HG02852 (cell line): ENCODE measurements at regions not wholly inside any gene's neighbourhood (a gene's known extent, or its start where the extent isn't known, plus 50 kb on each side); places are given as distances from the start of the nearest gene placed in this dataset.

Source experiments
- ATAC-seq: cut with Tn5 transposase; IDR thresholded peaks from one replicate; pipeline ENCODE4 v1.9.1; 2021; ENCODE audit warnings: mild to moderate bottlenecking, moderate library complexity; ENCODE audit not compliant: unreplicated experiment

DNA sequence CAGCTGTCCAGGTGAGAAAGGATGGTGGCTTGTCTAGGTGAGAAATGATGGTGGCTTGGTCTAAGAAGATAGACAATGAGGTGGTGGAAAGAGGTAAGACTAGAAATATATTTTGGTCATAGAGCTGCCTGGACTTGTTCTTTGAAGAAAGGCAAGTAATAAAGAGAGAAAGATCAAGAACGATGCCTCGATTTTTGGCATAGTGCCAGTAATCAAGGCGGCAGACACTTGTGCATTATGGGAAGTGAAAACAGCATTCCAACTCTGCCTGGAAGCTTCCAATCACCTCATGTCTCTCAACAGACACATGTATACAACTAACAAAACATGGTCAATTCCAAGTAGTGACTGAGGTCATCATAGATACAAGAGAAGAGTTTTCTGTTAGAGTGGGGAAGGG is 423.8 kb upstream of the NRP1 start:
- no peak for ATAC-seq

DNA sequence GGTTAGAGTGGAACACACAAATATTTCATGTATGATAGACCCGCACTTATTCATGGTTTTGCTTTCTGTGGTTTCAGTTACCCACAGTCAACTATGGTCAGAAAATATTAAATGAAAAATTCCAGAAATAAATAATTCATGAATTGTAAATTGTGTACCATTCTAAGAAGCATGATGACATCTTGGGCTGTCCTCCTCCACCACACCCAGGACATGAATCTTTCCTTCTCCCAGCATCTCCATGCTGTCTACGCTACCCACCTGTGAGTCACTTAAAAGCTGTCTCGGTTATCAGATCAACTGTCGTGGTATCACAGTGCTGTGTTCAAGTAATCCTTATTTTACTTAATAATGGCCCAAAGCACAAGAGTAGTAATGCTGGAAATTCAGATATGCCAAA is 419.6 kb upstream of the NRP1 start:
- ATAC-seq: no peak

DNA sequence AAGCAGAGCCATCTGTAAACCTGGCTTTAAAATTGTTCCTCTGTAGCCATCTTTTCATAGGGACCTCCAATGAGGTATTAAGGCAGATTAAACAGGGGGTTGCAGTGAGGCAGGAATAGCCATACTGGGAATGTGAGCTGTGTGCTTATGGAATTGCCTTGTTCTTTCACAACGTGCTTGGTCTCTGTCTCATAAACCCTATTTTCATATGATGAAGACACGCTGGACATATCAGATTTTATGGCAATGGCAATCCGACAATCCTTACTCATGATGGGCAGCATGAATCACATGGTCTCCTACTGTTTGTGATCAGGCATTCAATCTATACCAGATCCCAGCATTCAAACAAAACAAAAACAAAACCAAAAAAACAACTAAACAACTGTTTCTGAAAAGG is 418.9 kb upstream of the NRP1 start:
- ATAC-seq: no peak

DNA sequence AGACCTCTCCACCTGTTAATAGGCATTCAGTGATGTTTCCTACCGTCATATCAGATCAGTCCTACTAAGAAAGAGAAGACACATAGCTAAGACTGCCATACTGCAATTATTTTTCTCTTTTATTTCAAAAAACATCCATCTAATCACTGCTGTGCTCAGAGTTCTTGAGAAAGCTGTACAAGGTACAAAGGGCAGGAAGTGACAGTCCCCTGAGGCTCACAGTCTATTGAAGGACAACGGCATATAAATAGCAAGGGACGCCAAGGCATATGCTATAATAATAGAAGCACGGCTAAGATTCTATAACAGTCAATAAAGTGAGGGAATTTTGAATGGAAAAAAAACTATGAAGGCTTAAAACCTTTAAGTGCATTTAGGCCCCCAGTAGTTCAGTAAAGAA is 415.3 kb upstream of the NRP1 start:
- ATAC-seq: no peak

DNA sequence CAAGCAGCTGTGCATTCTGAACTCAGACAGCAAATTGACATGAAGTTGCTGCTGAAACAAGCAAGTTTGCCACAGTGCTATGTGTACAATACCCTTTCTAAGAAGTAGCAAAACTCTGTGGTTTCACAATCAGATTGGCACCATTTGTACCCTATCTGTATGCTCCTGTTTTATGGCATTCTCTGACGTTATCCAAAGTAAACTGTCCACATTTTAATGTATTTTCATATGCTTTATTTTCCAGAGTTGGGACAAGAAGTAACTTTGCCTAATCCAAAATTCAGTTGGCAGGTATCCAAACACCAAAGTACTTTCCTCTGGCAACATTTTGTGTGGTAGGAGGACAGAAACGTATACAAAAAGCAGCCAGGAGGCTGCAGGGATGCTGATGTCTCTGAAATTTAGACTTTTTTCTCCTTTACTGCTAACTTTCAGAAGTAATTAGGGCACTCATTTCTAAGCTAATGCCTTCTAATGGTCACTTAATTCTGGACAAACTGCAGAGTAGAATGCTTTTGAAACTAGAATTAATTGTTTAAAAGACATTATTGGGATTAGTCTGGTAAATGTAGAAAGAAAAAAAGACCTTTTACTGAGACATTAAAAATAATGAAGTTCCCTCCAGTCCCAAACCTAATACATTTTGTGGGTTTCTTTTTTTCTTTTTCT is 414.7 kb upstream of the NRP1 start:
- ATAC-seq: no peak

DNA sequence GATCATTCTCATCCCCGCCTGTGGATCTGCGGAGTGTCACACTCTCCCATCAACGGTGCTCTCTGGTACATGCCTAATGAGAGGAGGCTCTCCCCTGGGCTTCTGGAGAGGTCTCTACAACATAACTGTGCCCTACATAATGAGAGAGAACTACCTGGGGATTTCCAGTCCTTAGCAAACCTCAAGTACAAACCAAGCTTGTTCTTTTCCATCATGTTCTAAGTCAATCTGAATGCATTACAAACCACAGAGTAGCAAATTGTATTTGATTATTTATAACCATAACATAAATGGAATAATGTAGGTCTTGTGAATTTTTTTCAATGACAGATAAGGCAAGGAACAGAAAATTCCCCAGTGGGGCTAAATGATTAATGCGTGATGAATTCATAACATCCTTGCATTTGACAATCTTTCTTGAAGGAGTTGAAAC is 412.4 kb upstream of the NRP1 start:
- no peak for ATAC-seq

DNA sequence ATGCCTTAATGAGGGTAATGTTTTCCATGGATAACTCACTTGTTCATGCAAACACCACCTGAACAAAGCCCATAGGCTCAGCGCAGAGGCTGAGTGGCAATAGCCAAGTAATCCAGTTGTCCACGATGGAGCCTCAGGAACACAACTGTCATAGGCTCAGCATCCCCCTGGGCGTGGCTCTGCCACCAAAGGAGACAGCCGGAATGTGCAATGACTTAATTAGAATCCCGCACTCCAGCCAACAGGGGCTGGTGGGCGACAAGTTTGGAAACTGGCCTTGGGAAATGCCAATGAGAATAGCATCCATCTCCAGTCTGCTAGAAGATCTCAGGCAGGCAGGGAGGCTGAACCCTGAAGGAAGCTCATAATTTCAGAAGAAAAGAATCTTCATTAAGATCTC is 411.7 kb upstream of the NRP1 start:
- ATAC-seq: no peak

DNA sequence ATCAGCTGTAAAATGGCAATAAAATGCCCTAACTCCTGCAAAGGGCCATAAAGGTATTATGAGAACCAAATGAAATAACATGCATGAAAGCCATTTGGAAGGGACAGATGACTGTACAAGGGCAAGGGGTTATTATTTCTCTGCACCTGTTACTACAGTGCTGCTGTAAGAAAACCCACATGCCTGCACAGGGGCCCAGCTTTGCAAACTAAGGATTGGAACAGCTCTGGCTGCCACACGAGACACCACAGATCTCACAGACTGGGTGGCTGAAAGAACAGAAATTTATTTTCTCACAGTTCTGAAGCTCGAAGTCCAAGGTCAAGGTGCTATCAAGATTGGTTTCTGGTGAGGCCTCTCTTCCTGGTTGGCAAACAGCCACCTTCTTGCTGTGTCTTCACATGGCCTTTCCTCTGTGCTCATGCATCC is 409.0 kb upstream of the NRP1 start:
- ATAC-seq: no peak

DNA sequence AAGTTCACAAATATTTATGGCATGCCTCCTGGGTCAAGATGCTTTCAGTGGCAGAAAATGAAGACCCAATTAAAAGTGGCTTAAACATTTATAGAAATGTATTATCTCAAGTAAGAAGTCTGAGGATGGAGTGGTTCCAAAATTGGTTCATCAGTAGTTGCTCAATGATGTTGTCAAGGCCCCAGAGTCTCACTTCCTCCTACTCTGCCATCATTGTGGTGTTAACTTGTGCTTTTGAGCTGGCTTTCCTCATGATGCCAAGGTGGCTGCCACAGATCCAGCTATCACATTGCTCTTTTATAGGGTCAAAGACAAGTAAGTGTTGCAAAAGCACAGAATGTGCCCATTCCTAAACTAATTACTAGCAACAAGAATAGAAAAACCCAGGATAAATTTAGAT is 404.6 kb upstream of the NRP1 start:
- ATAC-seq: no peak

DNA sequence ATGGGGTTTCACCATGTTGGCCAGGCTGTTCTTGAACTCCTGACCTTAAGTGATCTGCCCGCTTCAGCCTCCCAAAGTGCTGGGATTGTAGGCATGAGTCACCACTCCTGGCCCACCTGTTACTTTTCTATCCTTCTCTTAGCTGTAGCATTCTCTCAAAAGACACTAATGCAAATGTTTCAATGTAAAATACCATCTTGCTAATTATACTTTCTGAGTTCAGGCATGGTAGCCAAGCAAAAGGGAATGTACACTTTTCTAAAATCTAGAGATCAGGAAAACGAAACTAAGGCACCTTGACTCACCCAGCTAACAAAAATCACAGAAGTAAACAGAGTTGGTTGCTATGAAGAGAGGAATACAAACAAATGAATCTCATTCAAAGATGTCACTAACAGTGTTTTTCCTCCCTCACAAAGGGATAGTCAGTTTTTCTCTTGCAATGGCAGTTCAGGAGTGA is 401.0 kb upstream of the NRP1 start:
- no peak for ATAC-seq

DNA sequence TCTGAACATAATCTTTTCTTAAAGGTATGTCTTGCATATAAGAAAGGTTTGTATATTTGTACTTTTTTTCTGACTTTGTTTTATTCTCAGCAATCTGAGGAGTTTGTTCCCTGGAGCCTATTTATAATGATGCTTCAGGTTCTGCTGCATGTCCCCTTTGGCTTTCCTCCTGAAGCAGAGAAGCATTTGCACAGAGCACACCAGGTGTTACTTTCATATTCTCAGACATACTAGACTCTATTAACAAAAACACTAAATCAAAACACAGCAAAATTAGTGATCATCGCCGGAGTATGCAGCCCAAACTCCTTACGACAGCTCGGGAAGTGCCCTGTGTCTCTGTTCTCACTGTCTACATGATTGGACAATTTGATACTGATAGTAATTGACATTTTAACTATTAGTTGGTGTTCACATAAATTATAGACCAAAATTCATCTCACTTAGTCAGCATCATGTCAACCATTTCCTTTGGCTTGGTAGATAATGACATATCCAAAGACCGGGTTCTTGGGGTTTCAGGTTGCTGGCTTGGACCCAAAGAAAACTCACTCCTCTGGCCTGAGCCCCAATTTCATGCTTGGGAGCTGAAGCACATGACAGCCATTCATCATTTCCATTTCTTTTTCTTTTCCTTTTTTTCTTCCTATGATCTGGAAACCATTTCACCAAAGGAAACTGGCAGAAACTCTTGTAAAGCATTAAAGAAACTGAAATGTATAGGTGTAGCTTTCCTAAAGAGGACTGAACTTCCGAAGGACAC is 400.1 kb upstream of the NRP1 start:
- no peak for ATAC-seq

DNA sequence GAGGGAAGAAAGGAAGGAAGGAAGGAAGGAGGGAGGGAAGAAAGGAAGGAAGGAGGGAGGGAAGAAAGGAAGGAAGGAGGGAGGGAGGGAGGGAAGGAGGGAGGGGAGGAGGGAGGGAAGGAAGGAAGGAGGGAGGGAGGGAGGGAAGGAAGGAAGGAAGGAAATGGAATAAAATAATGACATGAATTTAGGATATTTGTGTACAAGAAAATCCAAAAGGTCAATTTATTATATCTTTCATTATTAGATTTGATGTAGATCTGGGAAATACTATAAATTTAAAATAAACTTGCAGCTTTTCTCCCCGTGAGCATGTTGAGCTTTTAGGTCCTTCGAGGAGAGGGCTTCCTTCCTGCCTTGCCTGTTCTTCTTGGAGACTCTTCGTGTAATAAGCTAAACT is 398.6 kb upstream of the NRP1 start:
- ATAC-seq: no peak

DNA sequence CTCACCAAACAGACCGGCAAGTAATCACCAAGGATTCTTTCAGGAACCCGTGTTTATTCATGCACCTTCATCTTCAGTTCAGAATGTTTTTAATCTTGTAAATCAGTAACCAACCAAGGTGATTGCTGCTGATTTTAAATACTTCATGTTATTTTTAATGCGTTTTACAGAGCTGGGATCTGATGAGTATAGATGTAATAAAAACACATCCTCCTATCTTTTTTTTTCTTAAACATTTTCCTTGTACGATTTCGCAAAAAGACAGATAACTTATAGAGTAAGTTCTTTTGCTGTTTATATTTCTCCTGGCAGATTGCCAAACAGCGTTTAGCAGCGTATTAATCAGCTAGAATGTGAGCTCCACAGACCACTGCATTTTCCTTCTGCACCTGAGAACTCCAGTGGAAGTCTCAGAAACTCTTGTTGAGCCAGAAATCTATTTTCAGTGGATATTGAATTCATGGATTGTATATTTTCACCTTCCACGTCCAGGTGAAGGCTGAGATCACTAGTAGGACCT is 397.8 kb upstream of the NRP1 start:
- ATAC-seq: no peak

DNA sequence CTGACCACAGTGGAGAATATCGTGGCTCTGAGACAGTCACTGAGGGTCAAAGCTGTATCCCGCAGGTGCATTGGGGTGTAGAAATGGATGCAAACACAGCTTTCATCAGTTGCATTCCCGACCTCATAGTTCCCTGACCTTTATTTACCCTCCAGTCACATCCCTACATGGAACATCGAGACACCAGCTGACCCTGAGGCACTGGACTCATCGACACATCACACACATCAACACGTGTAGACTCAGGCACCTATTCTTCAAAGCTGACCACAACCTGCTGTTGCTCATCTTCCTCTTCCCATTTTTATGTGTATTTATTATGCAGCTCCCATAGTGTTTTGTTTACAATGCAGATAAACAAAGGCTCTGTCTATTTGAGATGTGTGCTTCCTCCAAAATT is 396.9 kb upstream of the NRP1 start:
- ATAC-seq: no peak

DNA sequence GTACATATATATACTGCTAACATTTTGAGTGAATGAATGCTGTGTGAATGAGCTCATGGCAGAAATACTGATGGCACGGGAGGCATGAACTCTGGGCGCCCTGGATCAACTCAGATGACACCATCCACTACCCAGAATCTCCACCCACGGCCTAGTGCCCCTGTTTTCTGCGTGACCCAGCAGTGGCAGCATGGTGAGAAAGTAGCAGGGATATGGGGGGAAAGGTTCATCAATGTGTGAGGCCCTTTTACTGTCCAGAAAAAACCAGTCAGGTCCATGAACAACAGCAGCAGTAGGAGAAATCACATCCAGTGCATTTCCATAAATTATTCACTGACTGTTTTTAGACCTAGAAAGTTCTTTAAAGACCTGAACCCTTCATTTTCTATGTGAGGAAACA is 391.0 kb upstream of the NRP1 start:
- no peak for ATAC-seq

DNA sequence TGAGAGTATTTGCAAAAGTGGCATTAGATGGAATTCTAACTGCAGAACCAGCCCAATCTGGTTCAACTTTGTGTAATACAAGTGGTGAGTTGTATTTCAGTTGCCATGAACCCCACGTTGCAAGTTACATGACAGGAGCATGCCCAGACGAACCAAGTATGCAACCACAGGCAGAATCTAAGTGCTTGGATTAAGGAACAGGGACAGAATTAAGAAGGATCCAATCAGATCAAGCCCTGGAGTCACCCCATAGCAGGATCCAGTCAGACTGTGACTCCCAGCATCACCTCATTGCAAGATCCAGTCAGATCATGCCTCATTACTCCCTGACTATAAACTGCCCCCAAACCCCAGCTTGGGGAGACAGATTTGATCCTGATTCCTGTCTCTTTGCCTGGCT is 388.7 kb upstream of the NRP1 start:
- no peak for ATAC-seq

DNA sequence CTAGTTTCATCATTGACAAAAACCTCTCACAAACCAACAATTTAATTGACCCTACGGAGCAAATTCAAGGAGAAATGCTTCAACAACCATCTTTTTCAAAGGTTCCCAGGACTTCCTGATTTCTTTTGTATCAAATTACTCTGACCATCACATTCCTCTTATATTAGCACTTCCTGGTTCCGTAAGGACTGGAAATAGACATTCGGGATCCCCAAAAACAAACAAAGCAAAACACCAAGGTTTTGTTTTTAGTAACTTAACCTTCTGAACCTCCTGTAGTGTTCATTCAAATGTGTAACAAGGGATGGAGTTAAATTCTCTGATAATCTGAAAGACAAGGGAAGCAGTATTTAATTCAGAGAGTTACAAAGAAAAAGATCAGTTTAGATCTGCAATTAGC is 387.6 kb upstream of the NRP1 start:
- no peak for ATAC-seq

DNA sequence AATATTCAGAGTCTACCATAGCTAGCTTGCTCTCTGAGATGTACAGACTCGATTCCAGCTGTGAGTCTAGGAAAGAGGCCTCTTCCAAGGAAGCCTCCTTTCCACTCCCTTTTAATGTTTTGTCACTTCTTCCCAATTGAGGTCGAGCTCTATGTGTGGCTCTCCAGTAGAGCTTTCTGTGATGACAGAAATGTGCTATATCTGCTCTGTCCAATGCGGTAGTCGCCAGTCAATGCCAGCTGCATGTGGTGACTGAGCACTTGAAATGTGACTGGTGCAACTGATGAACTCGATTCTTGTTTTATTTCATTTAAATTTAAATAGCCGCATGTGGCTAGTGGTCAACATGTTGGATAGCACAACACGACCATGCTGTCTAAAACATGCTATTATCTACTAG is 387.0 kb upstream of the NRP1 start:
- ATAC-seq: no peak

DNA sequence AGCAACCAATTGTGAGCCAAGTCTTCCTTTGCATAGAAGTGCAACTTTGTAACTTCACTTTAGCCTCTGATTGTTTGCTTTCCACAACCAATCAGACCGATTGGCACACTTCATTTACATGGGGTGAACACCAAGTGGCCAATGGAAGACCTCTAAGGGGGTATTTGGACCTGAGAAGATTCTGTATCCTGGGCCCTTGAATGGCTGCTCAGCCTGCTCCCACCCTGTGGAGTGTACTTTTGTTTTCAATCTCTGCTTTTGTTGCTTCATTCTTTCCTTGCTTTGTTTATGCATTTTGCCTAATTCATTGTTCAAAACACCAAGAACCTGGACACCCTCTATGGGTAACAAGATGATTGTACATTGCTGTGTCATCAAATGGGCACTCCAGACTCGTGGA is 385.7 kb upstream of the NRP1 start:
- ATAC-seq: no peak

DNA sequence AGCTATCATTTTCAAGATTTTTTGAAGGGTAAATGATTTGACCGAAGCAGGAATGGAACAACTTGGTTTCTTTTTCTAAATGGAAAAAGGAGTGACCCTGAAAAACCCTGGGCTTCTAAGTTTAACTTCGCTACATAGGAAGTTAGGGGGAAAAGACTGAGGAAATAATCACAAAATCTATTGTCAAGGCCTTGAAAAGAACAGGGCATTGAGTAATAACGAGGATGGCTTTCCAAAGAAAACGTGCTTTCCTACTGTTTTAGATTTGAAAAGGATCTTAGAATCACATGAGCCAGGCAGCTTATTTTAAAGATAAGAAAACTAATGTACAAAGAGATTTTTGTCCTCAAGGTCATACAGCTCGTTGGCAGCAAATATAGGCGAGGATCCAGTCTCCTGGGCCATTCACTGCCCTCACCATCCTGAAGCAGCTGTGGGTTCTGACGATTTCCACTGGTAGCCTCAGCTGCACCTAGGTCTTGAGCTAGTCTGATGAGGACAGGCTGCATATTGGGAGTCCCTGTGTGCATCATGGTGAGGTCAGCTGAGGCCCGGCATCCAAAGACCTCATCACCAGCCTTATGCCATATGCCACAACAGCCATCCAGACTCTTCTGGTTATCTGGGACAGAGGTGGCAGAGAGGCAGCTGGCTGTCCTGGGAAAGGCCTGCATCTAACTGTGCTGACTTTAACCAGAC is 384.7 kb upstream of the NRP1 start:
- ATAC-seq: no peak

DNA sequence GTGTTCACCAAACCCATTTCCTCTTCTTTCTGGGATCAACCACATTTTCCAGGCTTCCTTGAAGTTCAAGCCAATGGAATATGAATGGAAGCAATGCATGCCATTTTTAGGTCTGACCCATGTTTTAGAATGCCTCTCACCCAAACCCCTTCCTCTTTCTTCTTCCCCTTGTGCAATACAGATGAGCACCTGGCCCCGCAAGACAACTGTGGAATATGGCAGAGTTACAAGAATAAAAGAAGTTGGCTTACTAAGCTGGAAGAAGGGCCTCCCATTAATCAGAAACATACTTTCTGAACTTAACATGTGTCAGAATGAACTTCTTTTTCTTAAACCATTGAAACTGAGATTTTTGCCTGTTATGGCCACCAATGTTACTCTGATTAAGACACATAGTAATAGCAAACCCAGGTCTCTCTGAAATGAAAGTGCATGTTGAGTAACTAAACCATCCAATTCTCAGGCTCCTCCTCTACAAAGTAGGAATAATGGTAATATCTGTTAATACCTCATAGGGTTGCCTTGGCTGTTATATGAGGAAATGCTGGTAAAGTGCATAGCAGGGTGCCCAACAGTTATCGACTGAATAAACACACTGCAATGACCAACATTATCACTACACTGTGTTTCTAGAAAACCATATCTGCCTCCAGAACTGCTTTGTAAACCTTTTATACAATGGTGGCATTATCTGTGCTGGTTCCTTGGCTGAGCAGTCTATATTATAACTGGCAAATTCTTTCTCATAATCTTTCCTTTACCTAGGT is 382.2 kb upstream of the NRP1 start:
- no peak for ATAC-seq
